Fibroblast of the conjunctiva (primary cell): ENCODE measurements at regions not wholly inside any gene's neighbourhood (a gene's known extent, or its start where the extent isn't known, plus 50 kb on each side); places are given as distances from the start of the nearest gene placed in this dataset.

Experiments
- DNase-seq: peaks from one replicate; pipeline ENCODE4 v3.0.0-alpha.2; 2010; ENCODE audit warnings: low read depth

GRCh38 chr12:125193376-125194152 is 128.3 kb downstream of the AACS start:
- DNase-seq: no peak

DNA sequence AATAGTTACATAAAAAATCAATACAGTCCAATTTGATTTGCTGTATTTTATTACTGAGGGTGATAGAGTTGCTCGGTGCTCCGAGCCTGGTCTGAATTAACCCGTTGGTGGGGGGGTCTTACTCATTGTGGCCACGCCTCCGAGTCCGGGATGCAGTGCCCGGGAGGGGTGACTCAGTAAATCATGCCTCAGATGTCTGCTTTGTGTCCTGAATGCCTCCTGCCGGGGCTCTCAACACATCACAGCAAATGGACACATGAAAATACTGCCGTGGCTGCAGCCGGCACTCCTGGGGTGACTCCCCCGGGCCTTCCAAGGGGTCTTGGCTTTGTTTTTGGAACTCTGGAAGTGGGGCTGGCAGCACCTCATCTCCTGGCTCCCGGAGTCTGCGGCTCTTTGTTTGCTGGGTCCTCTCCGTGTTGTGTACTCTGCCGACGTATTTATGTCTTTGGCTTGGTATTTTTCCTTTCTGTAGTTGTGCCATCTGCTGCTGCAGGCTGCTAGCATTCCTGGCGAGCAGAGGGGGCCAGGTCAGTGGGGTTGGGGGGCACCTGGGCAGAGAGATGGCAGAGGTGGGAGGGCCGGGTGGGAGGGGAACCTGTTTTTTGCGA is 129.0 kb downstream of the AACS start:
- DNase-seq: peak; percentile 23

GRCh38 chr12:125194987-125195386 is 129.8 kb downstream of the AACS start:
- DNase-seq: no peak

- no peak for DNase-seq
These were observed 132.1 kb downstream of the AACS start for GRCh38 chr12:125197326-125197725.

GRCh38 chr12:125198652-125199051 is 133.4 kb downstream of the AACS start:
- no peak for DNase-seq

GRCh38 chr12:125201090-125201489 is 135.9 kb downstream of the AACS start:
- no peak for DNase-seq

DNA sequence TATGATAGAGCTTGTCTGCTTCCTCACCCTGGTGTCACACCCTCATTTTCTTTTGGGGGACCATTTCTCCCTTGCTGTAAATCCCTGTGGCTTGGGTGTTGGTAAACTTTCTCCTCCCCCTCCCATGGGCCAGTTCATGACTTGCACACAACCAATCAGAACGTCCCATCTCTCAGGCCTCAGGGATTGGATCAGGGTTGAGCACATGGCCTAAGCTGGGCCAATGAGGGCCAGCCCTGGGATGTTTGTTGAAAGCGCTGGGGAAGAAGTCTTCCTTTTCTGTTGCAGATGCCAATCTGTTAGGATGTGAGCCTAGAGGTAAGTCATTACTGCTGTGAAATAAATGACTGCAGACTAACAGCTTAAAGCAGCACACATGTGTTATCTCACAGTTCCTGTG is 136.7 kb downstream of the AACS start:
- DNase-seq: no peak

- DNase-seq: no peak
These were observed 137.2 kb downstream of the AACS start for GRCh38 chr12:125202421-125202820.

GRCh38 chr12:125203145-125203765 is 138.0 kb downstream of the AACS start:
- no peak for DNase-seq

GRCh38 chr12:125205386-125205785 is 140.2 kb downstream of the AACS start:
- no peak for DNase-seq

GRCh38 chr12:125206711-125207110 is 141.5 kb downstream of the AACS start:
- no peak for DNase-seq

DNA sequence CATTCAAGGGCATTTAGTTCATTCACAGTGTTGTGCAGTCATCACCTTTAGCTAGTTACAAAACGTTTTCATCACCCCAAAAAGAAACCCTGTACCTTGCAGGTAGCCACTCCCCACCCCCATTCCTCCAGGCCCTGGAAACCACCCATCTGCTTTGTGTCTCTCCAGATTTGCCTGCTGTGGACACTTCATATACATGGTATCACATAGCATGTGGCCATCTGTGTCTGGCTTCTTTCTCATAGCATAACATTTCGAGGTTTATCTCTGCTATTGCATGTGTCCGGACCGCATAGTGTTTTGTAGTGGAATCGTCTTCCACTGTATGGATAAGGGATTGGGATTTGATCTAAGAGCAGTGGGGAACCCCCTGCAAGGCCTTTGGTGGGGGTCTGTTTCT is 143.1 kb downstream of the AACS start:
- no peak for DNase-seq

GRCh38 chr12:125208942-125209341 is 143.7 kb downstream of the AACS start:
- no peak for DNase-seq

DNA sequence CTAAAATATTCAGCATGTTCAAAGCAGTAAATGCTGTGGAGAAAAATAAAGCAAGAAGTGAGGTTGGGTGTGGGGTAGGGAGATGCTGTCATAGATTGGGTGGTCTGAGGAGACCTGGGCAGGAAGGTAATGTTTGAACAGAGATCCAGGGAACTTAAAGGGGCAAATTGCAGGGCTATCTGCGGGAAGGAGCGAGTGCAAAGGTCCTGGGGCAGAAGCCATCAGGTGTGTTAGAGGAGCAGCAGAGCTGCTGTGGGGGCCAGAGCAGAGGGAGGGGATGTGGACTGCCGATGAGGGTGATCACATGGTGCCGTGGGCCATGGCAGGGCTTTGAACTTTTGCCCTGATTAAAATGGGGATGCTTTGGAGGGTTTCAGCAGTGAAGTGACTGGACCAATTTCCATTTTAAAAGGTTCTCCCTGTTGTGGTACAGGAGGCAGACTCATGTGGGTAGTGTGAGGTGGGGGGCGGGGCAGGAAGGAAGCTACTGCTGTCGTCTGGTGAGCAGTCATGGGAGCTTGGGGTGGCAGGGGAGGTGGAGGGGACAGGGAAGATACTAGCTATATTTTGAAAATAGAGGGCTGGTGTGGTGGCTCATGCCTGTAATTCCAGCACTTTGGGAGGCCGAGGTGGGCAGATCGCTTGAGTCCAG is 145.0 kb downstream of the AACS start:
- no peak for DNase-seq

- no peak for DNase-seq
These were observed 146.2 kb downstream of the AACS start for GRCh38 chr12:125211464-125211863.

- no peak for DNase-seq
These were observed 149.1 kb downstream of the AACS start for GRCh38 chr12:125214289-125214688.

DNA sequence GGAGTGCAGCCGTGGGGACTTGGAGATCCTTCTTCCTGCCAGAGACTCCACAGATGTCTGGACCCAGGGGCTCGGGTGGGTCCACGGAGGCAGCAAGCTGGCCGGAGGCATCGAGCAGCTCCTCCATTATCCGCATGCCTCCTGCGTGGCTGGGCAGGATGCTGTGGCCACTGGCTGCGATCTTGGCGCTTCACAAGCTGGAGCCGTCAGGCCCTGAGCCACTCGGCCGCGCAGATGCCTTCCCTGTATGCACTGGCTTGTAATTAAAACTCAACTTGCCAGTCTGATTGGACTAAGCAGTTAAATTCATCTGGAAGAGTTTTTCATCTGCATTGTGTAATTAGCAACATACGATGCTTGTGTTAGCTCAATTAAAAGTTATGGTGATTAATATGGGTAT is 151.5 kb downstream of the AACS start:
- DNase-seq: no peak

- no peak for DNase-seq
These were observed 152.1 kb downstream of the AACS start for GRCh38 chr12:125217308-125217707.

DNA sequence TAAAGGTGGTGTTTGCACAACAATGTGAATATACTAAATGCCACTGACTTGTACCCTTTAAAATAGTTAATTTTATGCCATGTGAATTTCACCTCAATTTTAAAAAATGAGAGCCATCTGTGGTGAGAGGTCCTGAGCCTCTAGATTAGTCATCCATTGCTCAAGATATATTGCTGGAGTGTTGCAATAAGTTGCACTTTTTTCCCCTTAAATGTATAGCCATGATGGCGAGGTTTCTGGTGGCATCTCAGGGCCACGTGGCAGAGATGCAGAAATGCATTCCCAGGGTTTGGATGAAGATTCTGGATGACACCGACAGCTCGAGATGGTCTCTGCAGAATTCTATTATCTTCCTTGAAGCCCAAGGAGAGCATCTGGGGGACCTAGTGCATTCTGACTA is 153.7 kb downstream of the AACS start:
- DNase-seq: no peak

DNA sequence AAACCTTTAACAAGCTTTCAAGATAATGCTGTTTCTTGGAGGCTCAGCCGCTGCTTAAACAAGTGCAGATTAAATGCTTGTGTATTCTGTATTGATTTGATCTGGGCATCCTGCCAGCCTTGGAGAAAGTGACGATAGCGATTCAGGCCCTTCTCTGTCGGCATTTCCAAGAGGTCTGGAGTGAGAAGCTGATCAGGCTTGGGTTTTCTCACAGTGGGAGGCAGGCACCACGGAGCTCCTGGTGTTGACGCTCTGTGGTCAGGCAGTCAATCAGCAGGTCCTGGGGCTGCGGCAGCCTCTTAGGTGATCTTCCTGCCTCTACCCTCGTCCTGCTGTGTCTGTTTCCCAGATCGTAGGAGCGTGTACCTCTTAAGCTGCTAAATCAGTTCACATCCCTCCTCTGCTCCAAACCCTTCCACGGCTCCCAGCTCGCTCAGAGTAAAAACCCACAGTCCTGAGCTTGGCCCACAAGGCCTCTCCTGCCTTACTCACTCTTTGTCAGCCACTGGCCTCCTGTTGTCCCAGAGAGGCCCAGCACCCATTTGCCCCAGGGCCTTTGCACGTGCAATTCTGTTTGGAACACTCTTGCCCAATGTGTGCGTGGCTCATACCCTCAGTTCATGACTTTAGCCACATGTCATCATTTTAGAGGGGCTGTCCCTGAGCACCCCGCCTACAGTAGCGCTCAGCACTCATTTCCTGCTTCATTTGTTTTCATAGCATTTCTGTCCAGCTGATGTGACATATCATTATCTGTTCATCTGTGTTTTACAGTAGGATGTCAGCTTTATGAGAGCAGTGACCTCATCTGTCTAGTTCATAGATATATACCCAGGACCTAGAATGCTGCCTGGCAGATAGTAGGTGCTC is 155.4 kb downstream of the AACS start:
- DNase-seq: no peak

- no peak for DNase-seq
These were observed 156.4 kb downstream of the AACS start for GRCh38 chr12:125221602-125222001.

GRCh38 chr12:125222876-125223275 is 157.6 kb downstream of the AACS start:
- no peak for DNase-seq
